ENCODE measurements at regions not wholly inside any gene's neighbourhood (a gene's known extent, or its start where the extent isn't known, plus 50 kb on each side); places are given as distances from the start of the nearest gene placed in this dataset.

GRCh38 chr2:36266536-36267121, 88.9 kb upstream of the CRIM1 start:
- H3K4me1 Mint-ChIP-seq: peaks cover 8% of the 10 kb centered on the region
- peaks cover 3% of the 10 kb centered on the region for H3K36me3 Mint-ChIP-seq (ENCODE audit: low read depth)
- DNase-seq: no peak
- no peak overlapping the region for H3K4me3 Mint-ChIP-seq
- H3K27me3 Mint-ChIP-seq: no peaks in the 10 kb centered on the region
- H3K9me3 Mint-ChIP-seq: peaks cover 19% of the 10 kb centered on the region
- no peak for ATAC-seq
- H3K27ac Mint-ChIP-seq: no peak overlapping the region

GRCh38 chr2:36262581-36262980, 93.0 kb upstream of the CRIM1 start:
- Mint-ChIP-seq H3K27me3 (peaks cover 3% of the 10 kb centered on the region), H3K4me1 (peaks cover 3% of the 10 kb centered on the region), H3K4me3 (no peak overlapping the region), H3K36me3 (ENCODE audit: low read depth) (peaks cover 3% of the 10 kb centered on the region), H3K27ac (no peak overlapping the region), H3K9me3 (peaks cover 16% of the 10 kb centered on the region)
- no peak for DNase-seq
- no peak for ATAC-seq

GRCh38 chr2:36255863-36256262, 99.7 kb upstream of the CRIM1 start:
- Mint-ChIP-seq H3K9me3 (no peaks in the 10 kb centered on the region), H3K36me3 (ENCODE audit: low read depth) (no peaks in the 10 kb centered on the region), H3K4me3 (no peak overlapping the region), H3K27me3 (peaks cover 12% of the 10 kb centered on the region), H3K27ac (no peak overlapping the region), H3K4me1 (no peaks in the 10 kb centered on the region)
- ATAC-seq (no peak), DNase-seq (no peak)

DNA sequence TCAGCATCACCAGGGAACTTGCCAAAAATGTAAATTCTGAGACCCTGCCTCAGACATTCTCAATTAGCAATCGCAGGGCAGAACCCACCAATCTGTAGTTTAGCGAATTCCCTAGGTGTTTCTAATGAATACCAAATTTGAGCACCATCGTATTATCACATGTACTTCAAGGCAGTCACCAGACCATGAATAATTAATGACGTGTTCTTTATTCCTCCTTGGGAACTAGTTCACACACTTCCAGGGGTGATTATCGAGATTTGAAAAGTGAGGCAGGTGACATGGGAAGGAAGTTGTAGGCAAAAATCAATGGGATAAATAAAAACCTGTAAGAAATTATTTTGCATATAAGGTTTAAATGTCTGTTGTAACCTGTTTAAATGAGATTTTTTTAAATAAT, 102.5 kb upstream of the CRIM1 start:
- Mint-ChIP-seq H3K27ac (no peak overlapping the region), H3K4me1 (peaks cover 12% of the 10 kb centered on the region), H3K36me3 (ENCODE audit: low read depth) (peaks cover 4% of the 10 kb centered on the region), H3K9me3 (peaks cover 4% of the 10 kb centered on the region), H3K4me3 (no peak overlapping the region), H3K27me3 (peaks cover 10% of the 10 kb centered on the region)
- ATAC-seq (no peak), DNase-seq (no peak)

GRCh38 chr2:36246320-36246990, 109.1 kb upstream of the CRIM1 start:
- Mint-ChIP-seq H3K4me1 (peaks cover 74% of the 10 kb centered on the region), H3K9me3 (peaks cover 11% of the 10 kb centered on the region), H3K36me3 (ENCODE audit: low read depth) (peaks cover 11% of the 10 kb centered on the region), H3K27ac (peak overlapping the region; percentile 96), H3K27me3 (peaks cover 4% of the 10 kb centered on the region), H3K4me3 (peak overlapping the region; percentile 63)
- ATAC-seq (peak; percentile 87), DNase-seq (no peak)

GRCh38 chr2:36245651-36246050, 109.9 kb upstream of the CRIM1 start:
- ATAC-seq (no peak), DNase-seq (no peak)
- Mint-ChIP-seq H3K4me1 (peaks cover 80% of the 10 kb centered on the region), H3K27ac (peak overlapping the region; percentile 96), H3K9me3 (peaks cover 11% of the 10 kb centered on the region), H3K4me3 (peak overlapping the region; percentile 19), H3K27me3 (peaks cover 4% of the 10 kb centered on the region), H3K36me3 (ENCODE audit: low read depth) (peaks cover 11% of the 10 kb centered on the region)

- peaks cover 58% of the 10 kb centered on the region for H3K4me1 Mint-ChIP-seq
Observed at GRCh38 chr2:36238106-36238505, 117.5 kb upstream of the CRIM1 start.

GRCh38 chr2:36235882-36236281, 119.7 kb upstream of the CRIM1 start:
- DNase-seq: no peak
- Mint-ChIP-seq H3K4me1 (peaks cover 40% of the 10 kb centered on the region), H3K27me3 (peaks cover 2% of the 10 kb centered on the region), H3K36me3 (ENCODE audit: low read depth) (peaks cover 9% of the 10 kb centered on the region), H3K9me3 (peaks cover 26% of the 10 kb centered on the region), H3K4me3 (no peak overlapping the region), H3K27ac (no peak overlapping the region)
- no peak for ATAC-seq

More at GRCh38 chr2:36238106-36238505, 117.5 kb upstream of the CRIM1 start:
- DNase-seq: no peak
- Mint-ChIP-seq H3K27ac (no peak overlapping the region), H3K4me3 (no peak overlapping the region), H3K27me3 (no peaks in the 10 kb centered on the region), H3K36me3 (ENCODE audit: low read depth) (peaks cover 9% of the 10 kb centered on the region), H3K9me3 (peaks cover 21% of the 10 kb centered on the region)
- no peak for ATAC-seq

- H3K4me1 Mint-ChIP-seq: peaks cover 37% of the 10 kb centered on the region
- no peak overlapping the region for H3K4me3 Mint-ChIP-seq
- peaks cover 9% of the 10 kb centered on the region for H3K36me3 Mint-ChIP-seq (ENCODE audit: low read depth)
- peaks cover 2% of the 10 kb centered on the region for H3K27me3 Mint-ChIP-seq
- H3K9me3 Mint-ChIP-seq: peaks cover 26% of the 10 kb centered on the region
- H3K27ac Mint-ChIP-seq: no peak overlapping the region
- no peak for DNase-seq
- ATAC-seq: no peak
Observed at GRCh38 chr2:36235426-36235825, 120.2 kb upstream of the CRIM1 start.

GRCh38 chr2:36223259-36223658, 132.3 kb upstream of the CRIM1 start:
- DNase-seq: no peak
- Mint-ChIP-seq H3K4me3 (no peak overlapping the region), H3K27me3 (peaks cover 4% of the 10 kb centered on the region), H3K9me3 (no peaks in the 10 kb centered on the region), H3K4me1 (no peaks in the 10 kb centered on the region), H3K27ac (no peak overlapping the region), H3K36me3 (ENCODE audit: low read depth) (peaks cover under 1% of the 10 kb centered on the region)
- no peak for ATAC-seq

DNA sequence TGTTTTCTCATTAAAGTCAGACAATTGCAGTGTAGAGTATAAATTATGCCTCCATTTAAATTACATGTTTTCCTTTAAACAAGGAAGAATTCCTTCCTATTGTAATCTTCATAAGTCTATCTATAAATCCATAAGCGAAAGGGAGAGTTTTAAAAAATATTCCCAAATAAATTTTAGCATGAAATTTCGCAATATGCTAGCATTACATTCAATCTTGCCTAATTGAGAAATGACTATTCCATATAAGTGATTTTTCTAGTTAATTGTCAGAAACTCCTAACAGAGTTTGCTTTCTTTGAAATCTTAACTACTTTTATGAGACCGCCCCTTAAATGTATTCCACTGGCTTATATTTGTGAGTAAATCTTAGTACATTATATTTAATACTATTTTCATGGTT, 133.1 kb upstream of the CRIM1 start:
- Mint-ChIP-seq H3K27ac (no peak overlapping the region), H3K9me3 (no peaks in the 10 kb centered on the region), H3K36me3 (ENCODE audit: low read depth) (peaks cover 2% of the 10 kb centered on the region), H3K27me3 (peaks cover 4% of the 10 kb centered on the region), H3K4me3 (no peak overlapping the region), H3K4me1 (no peaks in the 10 kb centered on the region)
- DNase-seq: no peak
- no peak for ATAC-seq

DNA sequence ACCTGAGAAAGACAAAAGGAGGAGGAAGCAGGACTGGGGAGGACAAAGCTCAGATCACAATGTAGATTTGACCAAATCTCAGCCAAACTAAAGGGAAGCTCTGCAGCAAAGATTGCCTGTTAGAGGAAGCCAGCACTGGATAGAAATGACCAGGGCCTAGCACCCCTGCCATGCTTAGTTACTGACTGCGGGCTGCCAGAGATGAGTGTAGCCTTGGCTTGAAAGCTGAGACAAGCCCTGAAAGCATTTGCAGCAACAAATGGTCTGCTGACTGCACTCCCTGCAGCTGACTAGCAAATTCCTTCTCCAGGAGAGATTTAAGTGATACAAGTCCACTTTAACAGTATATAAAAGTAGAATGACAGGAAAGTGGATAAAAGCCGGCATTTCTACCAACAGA, 140.9 kb upstream of the CRIM1 start:
- Mint-ChIP-seq H3K4me3 (no peak overlapping the region), H3K27ac (no peak overlapping the region), H3K36me3 (ENCODE audit: low read depth) (peaks cover 2% of the 10 kb centered on the region), H3K27me3 (no peaks in the 10 kb centered on the region), H3K9me3 (peaks cover 7% of the 10 kb centered on the region), H3K4me1 (no peaks in the 10 kb centered on the region)
- DNase-seq (no peak), ATAC-seq (no peak)

GRCh38 chr2:36203366-36203765, 152.2 kb upstream of the CRIM1 start:
- H3K4me3 Mint-ChIP-seq: no peak overlapping the region
- H3K27me3 Mint-ChIP-seq: no peaks in the 10 kb centered on the region
- peaks cover 4% of the 10 kb centered on the region for H3K36me3 Mint-ChIP-seq (ENCODE audit: low read depth)
- no peak for ATAC-seq
- no peaks in the 10 kb centered on the region for H3K4me1 Mint-ChIP-seq
- DNase-seq: no peak
- peaks cover 17% of the 10 kb centered on the region for H3K9me3 Mint-ChIP-seq
- H3K27ac Mint-ChIP-seq: no peak overlapping the region

GRCh38 chr2:36197181-36197971, 158.2 kb upstream of the CRIM1 start:
- Mint-ChIP-seq H3K4me3 (no peak overlapping the region), H3K27me3 (no peaks in the 10 kb centered on the region), H3K9me3 (peaks cover 17% of the 10 kb centered on the region), H3K36me3 (ENCODE audit: low read depth) (peaks cover 4% of the 10 kb centered on the region), H3K4me1 (no peaks in the 10 kb centered on the region), H3K27ac (no peak overlapping the region)
- DNase-seq (no peak), ATAC-seq (no peak)

DNA sequence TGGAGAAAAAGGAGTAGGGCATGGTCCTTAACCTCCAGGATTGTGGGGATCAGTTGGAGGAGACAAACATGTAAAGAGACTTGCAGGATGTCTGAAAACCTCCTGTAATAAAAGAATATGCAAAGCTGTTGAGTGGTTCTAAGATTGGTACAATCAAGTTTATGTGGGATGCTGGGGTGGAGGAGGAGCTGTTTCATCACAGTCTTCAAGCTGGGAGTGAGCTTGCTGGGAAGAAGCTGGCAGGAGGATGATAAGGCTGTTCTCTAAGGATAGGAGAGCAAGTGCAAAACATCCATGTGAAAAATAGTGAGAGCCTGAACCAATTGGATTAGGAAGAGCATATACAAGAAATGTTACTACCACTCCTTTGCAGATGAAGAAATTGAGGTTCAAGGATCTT, 161.9 kb upstream of the CRIM1 start:
- Mint-ChIP-seq H3K27me3 (no peaks in the 10 kb centered on the region), H3K9me3 (no peaks in the 10 kb centered on the region)
- no peak for DNase-seq

More for the DNA sequence above, 161.9 kb upstream of the CRIM1 start:
- no peak overlapping the region for H3K27ac Mint-ChIP-seq
- H3K36me3 Mint-ChIP-seq (ENCODE audit: low read depth): no peaks in the 10 kb centered on the region
- H3K4me1 Mint-ChIP-seq: no peaks in the 10 kb centered on the region
- no peak for ATAC-seq
- H3K4me3 Mint-ChIP-seq: no peak overlapping the region
